NCI-H82 treated with DMSO at 0.1 percent for 48 hours (cell line): ENCODE measurements at regions not wholly inside any gene's neighbourhood (a gene's known extent, or its start where the extent isn't known, plus 50 kb on each side); places are given as distances from the start of the nearest gene placed in this dataset.

Experiments
- DNase-seq: peaks from one replicate; lab custom pipeline; 2025; ENCODE audit not compliant: unreplicated experiment; lab: John Stamatoyannopoulos, UW

DNA sequence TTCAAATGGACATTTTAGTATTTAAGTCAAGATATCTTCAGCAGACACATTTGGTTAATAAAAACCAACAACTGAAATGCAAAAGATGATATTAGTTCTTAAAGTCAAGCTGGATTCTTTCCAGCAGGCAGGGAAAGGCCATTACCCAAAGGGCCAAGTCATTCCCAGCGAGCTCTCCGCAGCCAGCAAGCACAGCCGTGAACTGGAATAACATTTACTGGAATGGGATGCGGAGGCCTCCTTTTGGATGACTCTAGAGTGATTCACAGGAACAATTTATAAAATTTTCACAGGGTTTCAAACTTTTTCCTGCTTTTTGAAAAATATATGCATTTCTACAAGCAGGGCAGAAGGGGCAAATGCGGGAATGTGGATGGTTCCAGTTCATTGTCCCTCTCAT, 76.6 kb upstream of the DAB2 start:
- DNase-seq: no peak

DNA sequence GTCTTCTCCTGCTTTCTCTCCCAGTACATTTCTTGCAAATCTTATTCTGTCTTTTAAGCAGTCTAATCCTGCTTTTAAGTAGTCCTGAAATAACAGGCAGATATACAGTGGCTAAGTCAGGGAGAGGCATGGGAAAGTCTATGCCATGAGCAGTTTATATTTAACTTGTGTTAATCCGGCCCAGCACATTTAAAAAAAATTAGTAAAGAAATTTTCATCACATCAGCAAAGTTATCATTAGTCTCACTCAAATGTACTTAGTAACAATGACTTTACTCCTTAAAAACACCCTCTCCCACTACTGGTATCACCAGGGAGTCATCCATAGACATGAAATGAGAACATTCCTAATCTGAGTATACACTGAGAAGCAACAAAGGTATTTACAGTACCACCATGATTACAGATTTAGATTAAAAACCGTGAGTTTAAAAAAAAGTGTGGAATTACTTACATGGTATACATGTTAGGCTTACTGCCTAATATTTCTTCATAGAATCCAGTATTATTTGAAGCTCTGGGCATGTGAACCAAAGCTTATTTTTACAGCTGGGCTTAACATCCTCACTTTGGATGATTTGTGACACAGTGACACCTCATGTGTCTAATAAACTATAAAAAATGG, 75.9 kb upstream of the DAB2 start:
- DNase-seq: no peak

DNA sequence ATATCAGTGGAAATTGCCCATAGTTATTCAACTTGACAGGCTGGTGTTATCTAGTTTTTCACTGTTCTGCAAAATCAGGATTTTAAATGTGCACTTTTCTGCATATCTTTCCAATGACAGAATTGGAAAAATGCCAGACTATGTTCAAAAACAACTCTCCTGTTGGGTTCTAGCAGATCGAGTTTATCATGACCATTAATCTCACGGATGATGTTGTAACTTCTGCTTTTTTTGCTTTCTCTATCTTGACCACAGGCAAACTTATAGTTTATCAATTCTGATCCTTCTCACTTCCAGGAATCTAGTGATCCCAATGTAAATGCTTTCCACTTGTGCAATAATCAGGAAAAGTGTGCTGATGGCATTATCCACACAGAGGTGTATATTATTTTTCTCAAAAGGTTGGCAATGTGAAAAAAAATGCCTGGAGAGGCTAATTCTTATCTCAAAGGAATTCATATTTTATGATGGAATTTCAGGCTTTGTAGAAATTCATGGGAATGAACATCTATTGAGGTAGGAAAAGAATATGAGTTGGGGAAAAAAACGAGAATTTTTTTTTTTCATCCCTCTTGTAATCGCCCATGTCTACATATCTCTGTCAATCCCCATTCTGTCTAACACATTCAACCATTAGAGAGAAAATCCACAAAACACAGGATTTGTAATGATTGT, 73.6 kb upstream of the DAB2 start:
- no peak for DNase-seq

DNA sequence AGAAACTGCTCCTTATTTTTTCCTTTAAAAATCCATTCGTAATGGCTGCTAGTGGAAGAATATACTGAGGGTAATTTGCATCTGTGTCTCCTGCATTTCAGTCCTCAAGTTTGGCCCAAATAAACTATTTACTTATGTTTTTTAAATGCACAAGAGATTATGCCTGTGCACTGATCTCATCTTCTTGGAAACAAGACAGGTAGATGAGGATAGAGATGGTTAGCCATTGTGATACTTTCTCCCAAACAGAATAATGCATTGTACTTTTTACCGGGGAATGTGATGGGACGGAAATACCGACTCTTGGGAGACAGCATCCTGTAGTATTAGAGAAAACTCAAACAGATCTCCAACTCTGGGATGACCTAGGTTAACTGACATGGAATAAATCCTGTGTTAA, 72.5 kb upstream of the DAB2 start:
- DNase-seq: no peak

DNA sequence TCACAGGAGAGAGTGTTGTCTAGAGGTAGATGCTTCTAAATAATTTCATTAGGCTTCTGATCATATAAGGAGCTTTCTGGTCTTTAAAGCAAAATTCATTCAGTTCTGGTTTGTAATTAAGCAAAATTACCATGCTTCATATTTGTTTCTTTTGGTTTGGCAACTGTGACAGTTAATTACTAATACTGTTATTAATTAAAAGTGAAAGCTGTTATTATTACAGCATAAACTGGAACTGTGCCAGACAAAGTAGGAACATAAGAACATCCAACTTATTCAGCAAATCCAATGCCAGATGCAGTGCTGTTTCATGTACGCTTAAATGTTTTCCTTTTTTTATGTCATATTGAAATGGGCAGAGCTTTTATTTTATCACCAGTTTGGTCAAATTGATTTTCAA, 70.4 kb upstream of the DAB2 start:
- DNase-seq: no peak

DNA sequence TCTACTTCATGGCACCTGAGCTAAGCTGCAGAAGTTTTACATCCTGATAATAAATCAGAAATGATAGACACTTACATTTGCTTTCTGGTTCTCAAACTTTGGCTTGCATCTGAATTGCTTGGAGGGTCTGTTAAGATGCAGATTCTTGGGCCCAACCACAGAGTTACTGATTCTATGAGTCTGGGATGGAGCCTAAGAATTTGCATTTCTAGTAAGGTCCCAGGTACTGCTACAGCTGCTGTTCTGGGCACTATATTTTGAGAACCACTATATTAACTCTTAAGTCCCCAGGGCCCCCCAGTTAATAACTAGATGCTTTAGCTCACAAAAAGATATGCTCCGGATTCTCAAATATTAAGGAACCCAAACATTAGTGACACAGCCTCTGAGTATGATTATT, 69.8 kb upstream of the DAB2 start:
- DNase-seq: no peak

DNA sequence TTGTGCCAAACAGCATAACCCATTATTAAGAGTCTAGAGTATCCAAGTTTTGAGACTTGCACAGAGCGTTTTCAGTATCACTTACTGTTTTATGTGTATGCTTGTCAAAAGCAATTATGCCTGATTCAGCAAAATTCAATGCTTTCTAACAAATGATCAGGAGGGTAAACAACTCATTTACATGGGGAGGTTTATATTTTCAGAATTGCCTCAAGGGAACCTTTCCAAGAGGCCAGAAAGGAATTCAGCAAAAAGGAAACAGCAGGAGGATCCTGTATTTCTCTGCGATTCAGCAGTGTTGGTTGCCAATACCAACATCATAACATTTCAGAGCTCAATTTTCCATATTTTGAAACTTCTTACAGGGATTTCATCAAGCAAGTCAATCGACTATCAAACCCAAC, 69.3 kb upstream of the DAB2 start:
- DNase-seq: no peak

DNA sequence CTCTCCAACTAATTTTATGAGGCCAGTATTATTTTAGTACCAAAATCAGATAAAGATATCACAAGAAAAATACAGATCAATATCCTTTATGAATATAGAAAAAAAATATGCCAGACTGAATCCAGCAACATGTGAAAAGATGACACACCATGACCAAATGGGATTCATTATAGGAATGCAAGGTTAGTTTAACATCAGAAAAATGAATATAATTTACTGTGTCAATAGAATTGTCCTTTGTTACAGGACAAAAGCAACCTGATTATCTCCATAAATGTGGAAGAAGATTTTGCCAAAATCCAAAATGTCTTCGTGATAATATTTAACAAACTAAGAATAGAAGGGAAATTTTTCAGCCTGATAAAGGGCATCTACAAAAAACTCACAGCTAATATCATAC, 66.4 kb upstream of the DAB2 start:
- no peak for DNase-seq

DNA sequence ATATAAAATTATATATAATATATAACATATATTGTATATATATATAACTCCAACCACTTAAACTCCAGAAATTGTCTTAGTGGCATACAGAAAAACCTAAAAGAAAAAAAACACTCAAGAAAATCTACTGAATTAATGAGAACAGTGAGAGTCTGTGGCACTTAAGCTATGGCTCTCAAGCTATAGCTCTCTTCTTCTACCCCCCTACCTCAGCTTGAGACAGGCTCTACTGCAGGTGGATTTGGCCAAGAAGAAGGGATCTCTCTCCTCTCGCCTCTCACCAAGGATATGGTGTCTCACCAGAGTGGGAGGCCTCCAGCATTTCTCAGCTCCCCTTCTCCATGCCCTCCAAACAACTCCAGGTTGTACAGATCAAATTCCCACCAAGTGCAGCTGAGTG, 64.5 kb upstream of the DAB2 start:
- no peak for DNase-seq

DNA sequence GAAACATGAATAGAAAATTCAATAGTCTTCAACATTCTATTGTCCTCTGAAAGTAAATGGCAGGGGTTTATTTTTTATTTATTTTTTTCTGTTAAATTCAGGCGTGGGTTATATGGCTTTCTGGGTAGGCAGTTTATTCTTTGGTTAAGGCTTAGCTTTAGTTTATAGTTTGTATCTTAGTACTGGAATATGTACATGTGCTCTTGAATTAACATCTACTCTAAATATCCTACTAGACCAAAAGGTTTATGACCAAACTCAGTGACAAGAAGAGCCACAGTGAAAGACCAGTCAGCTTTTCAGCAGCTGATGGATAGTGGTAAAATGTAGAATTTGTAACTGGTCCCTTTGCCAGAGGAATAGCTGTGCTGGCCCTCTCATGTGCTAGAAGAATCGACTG, 62.0 kb upstream of the DAB2 start:
- no peak for DNase-seq

DNA sequence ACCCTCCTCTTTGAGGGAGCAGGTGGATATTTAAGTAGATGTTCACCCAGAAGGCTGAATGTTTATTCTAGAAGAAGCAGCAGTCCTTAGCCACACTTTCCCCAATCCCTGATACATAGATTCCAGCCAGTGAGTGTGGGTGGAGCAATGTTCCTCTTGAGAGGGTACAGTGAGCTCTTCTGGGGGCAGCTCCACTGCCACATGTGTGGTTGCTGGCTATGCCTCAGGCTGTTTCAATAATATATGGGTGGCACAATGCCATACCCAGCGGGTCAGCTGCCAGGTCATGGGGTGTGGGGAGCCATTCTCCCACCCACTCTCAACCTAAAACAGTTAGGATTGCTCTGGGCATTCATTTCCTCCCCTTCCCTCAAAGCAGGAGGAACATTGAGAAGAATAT, 61.6 kb upstream of the DAB2 start:
- DNase-seq: no peak

DNA sequence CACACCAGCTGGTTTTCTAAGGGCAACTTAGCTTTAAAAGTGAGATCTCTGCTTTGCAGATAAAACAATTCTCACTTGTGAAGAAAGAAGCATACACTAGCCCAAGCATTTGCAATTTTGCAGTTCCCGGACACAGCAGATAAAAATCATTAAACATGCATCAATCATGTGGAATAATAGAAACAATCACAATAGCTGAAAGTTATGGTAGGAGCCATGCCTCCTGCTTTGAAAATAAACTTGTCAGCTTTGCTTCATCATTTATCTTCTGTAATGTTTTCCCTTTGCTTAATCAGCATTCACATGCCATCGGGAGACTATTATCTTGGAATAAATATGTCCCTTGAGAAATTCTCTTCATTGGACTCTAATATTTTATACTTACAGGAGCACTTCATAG, 60.3 kb upstream of the DAB2 start:
- DNase-seq: no peak

DNA sequence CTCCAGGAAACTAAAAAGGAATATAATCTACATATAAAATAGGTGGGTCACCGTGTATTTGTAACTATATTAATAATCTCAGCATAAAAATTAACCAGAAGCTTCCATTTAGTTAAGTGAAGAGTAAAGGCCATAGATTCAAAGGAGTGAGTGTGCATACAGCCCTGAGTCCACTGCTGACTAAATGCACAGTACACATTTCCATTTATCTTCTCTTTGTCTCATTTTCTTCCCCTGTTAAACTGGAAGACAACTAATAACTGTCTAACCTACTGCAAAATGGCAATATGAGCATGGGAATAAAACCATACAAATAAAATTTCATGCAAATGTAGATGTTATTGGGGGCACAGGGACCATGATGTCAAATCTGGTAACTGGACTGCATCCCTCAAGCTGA, 59.9 kb upstream of the DAB2 start:
- no peak for DNase-seq

DNA sequence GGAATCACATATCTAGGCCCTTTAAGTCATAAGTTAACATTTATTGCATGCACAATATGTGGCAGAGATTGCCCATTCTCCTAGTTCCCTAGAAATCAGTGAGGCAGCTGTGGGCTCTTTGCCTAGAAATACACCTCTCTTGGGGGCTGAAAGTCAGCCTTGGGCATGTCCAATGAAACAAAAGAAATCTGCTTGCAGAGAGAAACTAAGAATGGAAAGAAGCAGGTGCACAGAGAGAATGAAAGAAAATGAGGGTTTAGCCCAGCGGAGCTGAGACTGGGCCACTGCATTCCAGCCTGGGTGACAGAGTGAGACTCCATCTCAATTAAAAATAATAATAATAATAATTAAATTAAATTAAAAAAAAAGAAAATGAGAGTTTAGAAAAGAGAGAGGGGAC, 57.3 kb upstream of the DAB2 start:
- DNase-seq: no peak

DNA sequence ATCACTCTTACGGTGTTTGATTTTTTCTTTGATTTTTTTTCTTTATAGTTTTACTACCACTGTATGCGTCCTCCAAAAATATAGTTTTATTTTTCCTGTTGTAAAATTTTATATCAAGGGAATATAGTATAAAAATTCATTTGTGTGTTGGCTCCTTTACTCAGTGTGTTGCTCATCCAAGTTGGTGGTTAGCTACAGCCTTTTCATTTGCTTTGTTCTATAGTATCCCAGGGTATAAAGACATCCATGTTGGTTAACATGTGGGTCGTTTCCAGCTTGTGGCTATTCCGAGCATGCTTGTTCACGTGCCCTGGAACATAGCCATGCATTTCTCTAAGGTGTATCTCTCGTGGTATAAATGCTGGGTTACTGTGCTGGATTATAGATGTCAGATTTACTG, 54.8 kb upstream of the DAB2 start:
- DNase-seq: no peak

DNA sequence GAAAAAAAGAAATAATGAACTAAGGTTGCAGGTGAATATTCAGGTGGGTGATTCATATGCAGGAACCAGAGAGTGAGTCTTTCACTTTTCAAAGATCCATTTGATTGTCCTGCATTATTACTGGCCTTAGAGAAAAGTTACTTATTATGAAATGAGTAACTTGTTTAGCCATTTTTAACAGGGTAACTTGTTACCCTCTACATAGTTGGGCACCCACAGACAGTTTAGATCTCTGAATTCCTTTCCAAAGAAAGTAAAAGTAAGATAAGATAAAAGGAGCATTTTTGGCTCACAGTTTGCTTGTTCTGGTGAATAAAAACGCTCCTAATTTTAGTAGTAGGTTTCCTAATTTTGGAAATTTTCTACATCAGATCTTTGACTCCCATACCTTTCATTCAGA, 54.1 kb upstream of the DAB2 start:
- DNase-seq: no peak

DNA sequence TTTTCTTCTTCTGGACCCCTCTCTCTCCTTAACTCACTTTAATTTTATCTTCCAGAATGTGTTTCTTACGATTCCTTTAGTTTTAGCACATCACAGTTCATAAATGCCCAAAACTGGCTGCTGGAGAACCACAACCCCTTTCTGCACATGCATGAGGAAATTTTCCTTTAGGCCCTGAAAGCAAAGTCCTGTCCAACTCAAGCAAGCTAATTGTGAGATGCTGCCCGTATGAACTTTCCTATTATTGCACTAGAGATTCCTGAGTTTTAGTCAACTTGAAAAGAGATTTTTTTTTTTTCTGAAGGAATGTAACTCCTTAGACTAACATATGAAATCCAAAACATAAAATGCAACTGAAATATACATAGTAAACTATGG, 52.1 kb upstream of the DAB2 start:
- DNase-seq: no peak

DNA sequence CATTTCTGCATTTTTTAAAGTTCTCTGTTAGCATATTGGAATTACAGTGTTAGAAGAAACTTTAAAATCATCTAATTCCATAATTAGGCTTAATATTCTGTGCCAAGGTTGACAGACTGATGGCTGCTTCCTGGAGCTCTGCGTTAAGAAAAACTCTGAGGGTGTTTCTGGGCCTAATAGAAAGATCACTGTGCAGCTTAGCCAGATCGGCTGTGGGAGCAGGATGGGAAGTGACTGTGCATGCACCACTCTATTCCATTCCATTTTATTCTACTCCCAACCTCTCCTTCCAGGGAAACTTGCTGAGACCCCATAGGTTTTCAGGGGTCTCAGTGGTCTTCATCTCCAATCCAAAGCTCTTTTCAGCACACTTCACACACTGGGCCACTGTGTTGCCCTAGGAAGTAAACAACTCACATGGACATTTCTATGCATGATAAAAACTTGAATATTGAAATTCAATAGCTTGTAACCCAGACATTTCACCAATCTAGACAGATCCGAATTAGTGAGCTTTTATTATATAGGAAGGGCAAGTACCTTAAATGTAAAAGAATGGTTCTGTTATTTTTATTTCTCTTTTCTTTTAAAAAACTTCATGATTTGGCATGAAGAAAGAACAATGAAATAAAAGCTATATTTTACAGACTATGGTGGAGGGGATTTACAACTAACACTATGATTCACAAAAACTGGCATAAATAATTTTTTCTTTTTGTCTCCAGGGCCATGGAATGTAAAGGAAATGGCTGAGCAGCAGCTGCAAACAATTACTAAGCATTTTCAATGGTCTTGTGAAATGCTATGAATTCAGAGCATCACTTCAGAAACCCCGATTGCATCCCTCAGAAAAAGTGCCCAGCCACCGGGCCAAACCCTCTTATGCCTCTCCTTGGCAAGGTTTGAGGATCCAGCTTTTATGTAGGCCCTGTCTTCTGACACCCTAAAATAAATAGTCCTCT, 51.4 kb upstream of the DAB2 start:
- no peak for DNase-seq

DNA sequence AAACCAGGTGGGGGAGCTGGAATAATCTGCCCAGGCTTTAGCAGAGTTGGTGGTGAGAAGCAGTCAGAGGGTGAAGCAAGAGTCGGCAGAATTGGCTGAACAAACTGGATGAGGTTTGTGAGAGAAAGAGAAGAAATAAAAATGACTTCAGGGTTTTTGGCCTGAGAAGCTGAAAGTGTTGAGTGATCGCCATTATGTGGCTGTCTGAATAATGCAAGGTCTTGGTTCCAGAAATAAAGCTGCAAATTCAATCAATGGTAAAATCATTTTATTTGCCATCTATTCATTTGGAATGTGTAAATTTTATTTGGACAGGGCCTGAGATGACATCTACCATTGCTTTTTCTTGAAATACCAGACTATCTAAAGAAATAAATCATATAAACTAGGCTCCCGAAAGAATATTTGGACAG, 50.4 kb upstream of the DAB2 start:
- DNase-seq: no peak
